GM19239 (cell line): ENCODE measurements at regions not wholly inside any gene's neighbourhood (a gene's known extent, or its start where the extent isn't known, plus 50 kb on each side); places are given as distances from the start of the nearest gene placed in this dataset.

Experiments
- DNase-seq: peaks from one replicate; pipeline ENCODE4 v3.0.0; 2011; ENCODE audit warnings: low spot score; ENCODE audit not compliant: insufficient read length
- FAIRE-seq: peaks from 2 replicates; lab custom pipeline; 2011; peaks lifted over from hg19 to GRCh38; lab: Jason Lieb, UNC

DNA sequence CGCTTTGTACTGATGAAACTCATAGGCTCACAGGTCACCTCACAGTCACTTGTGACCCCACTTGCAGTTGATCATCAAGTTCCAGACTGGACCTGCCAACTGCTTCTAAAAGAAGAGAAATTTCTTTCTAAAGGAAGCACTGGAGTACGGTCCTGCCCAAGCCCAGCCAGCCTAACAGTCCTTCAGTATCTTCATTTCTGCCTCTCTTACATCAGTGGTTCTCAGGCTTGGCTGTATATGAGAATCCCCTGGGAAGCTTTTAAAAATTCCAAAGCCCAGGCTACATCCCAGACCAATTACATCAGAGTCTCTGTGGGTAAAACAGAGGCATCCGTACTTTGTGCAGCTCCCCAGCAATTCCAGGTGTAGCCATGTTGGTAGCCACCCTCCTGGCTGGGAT, 282.1 kb downstream of the NFIB start:
- FAIRE-seq (no peak), DNase-seq (no peak)

DNA sequence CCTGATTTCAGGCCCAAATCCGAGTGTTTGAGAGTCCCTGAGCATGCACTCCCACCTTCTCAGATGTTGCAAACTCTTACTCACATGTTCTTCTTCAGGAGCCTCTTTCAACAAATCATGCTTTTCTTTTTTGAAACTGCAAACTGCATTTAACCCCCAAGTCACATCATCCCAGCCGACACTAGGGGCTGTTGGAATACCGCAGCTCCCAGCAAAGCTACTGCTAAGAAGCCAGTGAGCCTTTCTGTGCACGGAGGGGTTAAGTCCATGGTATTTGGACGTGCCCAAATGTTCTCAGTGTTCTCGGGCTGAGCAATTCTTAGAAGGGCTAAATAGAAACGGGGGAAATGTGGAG, 282.9 kb downstream of the NFIB start:
- FAIRE-seq, result no peak
- DNase-seq, result no peak

DNA sequence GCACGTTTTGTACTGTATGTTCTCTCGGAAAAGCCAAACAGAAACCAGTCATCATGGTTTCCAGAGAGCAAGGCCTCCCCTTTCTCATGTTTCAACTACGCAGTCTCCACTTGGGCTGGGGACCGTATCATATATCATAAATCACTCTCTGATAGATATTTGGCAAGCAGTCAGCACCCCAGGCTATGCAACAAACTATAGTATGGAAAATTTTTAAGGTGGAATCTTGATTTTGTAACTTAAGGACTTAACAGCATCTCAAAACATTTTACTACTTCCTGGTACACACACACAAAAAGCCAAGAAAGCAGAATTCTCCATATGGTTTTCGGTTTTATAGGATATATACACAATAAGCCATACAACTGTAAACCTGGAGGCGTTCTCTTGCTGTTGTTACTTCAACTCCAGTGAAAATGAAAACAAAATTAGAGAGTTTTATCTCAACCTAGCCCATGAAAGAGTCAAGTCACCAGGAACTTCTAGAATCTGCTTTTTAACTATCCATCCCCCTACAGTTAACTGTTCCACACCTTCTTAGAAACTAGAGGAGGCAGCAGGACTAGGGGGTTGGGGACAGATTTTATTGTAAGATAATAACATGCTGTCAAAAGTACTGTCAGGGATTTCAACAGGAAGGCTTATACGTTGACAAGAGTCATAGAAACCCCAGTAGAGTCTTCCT, 283.4 kb downstream of the NFIB start:
- FAIRE-seq, result no peak
- DNase-seq, result no peak

DNA sequence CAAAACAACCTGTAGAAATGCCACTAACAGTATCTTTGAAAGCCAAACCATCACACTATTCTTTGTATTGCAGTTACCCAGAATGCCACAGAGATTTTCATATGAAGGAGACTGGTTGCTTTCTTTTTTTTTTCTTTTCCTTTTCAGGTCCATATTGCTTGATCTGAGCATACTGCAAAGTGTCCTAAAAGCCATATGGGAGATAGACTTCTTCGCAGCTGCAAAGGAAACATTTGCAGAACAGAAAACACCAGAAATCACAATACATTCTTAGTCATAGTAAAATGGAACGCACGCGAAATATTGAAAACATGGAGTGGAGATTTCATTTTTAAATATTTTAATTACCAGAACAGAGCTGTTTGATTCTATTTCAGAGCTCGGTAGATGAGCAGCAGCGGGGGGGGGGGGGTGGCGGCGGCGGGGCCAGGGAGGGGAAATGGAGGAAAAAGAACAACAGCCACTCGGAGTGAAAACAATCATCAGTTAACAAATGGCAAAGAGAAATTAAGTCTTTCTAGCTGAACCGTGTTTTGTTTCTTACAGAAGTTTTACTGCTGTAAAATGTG, 284.1 kb downstream of the NFIB start:
- DNase-seq (no peak), FAIRE-seq (no peak)

DNA sequence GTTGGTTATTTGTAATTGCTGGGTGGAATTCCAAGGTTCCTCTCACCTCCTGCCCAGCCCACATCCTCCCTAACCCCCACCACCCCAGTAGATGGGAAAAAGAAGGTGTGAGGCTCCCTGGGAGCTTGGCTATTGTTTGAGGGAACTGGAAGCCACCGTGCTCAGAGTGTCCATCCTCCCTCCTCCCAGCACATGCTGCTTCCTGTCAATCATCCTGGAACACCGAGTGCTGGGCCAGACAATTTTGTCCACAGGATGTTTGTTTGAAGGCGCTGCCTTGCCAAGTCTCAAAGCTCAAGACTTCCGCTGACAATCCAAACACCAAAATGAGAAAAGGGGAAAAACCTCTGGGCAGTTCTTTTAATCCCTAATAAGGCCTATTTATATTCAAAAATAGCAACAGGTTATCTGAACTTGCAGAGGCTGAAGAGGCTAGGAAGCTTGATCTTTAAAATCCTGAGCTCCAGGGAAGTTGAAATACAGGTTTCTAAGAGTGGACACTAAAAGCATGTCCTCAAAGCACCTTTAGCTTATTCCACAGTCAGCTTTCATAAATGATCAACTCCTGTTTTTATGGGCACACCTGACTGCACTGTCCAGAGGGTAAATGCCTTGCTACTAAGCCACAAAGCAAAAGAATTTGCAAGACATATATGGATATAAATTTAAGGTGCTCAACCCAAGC, 286.7 kb downstream of the NFIB start:
- DNase-seq, result no peak
- FAIRE-seq, result no peak

DNA sequence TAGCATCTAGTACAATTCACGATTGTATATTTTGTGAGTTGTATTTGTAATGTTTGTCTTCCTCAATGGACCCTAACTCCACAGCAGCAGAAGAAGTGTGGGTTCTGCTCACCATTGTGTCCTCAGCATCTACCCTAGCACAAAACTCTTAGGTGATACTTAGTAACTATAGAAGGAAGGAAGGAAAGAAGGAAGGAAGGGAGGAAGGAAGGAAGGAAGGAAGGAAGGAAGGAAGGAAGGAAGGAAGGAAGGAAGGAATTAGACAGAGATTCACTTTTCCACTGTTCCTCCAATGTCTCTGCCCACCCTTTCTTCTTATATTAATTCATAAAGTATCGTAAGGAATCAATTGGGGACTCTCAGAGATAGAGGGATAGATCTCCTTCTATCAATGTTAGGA, 288.2 kb downstream of the NFIB start:
- FAIRE-seq, result no peak

DNA sequence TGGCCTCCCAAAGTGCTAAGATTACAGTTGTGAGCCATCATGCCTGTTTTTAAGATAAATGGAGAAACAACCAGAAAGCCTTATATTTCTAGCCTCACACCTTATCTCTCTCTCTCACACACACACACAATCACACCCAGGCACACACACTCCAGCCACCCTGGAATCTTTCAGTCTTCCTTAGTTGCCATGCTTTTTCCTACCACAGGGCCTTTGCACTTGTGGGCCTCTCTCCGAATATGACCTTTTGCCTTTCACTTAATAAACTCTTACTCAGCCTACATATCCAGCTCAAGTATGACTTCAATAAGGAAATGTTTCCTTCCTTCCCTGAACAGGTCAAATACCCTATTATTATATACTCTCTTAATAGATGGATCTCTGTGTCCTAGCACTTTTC, 290.7 kb downstream of the NFIB start:
- DNase-seq (no peak), FAIRE-seq (no peak)

More for the DNA sequence above, 288.2 kb downstream of the NFIB start:
- no peak for DNase-seq

DNA sequence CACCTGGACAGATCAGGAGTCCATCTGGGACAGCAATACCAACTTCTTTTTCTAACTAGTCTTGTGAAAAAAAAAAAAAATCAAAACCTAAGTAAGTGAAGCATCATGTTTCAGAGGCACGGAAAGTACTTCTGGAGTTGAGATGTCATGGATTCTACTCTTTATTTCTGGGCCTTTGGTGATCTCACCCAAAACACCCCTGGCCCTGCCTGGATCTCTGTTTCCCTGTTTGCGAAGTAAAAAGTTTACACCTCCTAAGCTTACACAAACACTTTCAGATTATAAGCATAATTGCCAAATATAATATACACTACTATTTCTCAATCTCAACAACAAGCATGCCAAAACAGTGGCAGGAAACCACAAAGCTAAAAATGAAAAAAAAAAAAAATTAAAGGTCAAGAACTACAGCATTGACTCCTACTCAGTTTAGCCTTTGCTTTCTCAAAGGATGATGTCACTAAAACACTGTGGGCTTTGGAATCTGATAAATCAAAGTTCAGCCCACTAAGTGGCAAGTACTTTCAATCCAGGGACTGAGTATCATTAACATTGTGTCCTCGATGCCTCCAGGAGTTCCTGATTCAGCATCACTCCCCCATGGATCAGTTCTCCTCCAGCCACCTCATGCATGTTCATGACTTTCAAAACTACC, 291.9 kb downstream of the NFIB start:
- FAIRE-seq, result no peak
- no peak for DNase-seq

DNA sequence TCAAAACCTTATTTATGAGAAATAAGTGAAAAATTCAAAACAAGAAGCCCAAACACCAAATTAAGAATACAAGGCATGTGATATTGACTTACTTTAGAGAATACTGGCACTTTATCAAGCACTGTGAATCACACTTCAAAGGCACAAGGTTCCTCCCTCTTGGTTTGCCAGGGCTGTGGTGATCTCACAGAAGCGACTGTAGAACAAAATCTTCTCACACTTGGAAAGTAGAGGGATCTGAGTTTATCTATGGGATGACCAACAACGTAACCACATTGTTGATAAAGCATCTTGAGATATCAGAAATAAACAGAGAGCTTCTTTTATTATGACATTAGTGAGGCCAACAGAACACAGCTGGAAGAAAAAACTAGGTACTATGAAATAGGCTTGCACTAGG, 295.9 kb downstream of the NFIB start:
- DNase-seq, result no peak

DNA sequence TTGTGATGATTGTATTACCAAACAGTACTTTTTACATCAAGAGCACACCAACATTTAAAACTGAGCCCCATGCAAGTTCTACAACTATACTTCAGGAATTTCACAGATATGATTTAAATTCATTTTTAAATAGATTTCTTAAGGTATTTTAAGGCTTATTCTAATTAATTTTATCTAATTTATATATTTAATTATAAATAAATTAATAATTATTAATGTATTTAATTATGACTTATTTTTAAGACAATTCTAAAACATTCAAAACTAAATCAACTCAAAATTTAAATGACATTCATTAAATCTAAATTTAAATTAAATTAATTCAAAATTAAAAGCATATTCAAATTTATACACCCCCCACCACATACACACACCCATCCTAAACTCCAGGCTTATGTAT, 299.2 kb downstream of the NFIB start:
- DNase-seq, result no peak
- no peak for FAIRE-seq

More for the DNA sequence above, 295.9 kb downstream of the NFIB start:
- no peak for FAIRE-seq

DNA sequence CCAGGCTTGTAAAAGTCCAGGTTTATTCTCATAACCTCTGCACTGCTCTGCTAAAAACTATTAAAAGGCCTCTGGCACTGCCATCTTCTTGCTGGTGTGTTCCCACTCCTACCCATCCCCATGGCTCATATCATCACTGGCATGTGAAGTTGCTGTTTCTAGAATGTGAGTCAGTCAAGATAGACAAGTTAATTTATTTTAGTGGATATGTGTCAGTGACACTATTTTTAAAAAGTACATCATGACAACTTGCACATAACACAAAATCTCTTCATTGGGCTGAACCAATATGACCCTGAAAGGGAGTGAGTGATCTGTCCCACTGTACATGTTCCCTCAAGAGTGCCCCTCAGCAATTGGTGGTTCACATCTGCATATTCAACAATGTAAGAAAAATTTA, 299.7 kb downstream of the NFIB start:
- no peak for DNase-seq
- no peak for FAIRE-seq

DNA sequence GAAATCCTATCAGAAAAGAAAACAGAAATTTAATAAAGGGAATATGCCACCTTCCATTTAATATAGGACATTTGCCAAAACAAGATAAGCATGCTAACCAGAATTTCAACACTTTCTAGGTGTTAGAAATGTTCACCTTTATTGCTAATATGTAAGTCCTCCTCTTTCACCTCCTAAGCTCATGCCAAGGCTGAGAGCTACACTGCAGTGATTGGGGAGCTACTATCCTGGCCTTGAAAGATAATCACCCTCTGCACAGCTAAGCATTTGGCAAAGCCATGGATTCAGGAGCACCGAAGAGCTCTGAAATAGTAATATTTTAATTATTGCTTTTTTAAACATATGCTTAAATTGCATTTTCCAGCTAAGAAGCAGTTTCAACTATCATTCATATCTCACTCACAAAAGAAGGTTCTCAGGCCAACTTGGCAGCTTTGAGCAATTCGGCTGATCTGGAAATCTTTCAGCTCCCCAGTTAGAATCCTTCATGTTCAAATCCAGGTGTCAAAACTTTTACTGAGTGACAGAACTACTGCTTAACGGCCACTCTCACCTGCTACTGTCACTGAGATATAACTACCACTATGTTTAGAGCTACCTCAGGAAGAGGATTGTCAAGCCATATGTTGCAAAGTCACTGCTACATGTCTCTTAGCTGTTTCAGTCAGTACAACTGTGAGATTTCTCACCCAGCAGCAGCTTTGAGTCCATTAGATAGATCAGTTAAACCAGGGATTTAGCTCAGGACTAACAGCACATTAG, 302.0 kb downstream of the NFIB start:
- DNase-seq, result no peak
- FAIRE-seq, result no peak

DNA sequence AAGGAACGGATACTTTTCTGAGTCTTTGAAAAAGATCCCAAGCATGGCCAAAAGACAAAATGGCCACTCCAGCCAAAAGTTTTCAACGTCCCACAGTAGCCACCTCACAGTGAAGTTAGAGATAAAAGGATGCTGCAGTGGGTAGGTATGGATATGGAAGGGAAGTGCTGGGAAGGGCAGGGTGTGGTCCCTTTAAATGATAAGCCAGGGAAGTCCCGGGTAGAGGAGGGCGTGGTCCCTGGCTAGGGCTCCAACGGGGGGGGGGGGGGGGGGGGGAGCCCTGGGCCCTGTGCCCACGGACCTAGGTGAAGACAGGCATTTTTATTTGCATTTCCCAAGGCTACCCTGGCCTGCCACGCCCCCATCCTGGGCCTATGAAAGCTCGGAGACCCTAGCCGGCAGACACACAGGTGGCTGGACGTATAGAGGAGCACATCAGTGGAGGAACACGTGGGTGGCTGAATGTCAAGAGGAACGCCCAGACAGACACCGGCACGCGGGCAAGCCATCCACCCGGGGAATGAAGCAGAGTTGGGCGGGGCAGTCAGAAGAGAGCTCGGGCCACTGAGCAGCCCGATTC, 306.7 kb downstream of the NFIB start:
- FAIRE-seq, result no peak
- DNase-seq, result no peak

DNA sequence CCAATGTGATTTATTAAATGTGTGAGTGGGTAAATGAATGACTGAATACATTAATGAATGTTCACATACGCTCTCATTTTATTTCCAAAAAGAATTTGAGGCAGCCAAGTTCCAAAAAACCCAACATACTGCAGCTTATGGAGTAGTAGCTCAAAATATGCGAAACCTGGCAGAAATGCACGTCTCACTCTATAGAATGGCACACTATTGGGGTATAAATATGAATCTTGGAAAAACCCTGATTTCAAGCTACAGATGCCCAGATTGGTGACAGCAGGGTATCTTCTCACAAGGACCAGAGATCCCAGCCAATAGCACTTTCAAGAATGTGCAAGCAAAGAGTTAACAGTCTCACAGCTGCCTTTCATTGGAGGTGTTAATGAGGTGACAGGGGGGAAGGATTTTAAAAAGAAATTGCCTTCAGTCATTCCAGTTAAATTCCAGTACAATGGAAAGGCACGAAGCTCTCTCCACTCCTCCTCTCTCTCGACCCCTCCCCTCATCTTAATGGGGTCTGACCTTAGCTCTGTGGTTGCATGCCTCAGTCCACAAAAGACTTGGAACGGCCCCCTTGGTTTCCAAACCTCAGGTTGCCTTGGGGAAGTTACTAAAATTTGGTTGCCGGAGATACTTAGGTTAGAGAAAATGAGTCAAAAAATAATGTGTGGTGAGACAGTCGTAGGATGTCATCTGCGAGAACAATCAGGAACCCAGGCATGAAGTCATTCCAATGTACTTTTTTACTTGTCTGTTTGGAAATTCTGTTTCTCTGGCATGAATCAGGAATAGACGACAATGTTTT, 307.4 kb downstream of the NFIB start:
- DNase-seq (no peak), FAIRE-seq (no peak)

DNA sequence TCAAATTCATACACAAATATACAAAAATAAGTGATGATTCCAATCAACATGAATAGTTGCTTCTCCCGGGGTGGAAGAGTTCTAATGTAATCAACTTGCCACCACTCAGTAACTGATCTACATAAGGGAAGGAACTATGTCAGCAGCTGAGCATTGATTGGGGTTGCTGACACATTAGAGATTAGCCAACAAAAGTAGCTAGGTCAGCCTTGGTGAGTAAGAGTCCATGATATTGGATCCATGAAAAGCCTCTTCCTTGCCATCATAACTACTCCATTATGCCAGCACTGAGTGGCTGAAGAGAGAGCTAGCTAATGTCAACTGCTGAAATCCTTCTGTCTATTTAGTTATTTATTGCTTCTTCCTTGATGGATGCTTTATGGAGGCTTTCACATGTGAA, 309.8 kb downstream of the NFIB start:
- DNase-seq (no peak), FAIRE-seq (no peak)

DNA sequence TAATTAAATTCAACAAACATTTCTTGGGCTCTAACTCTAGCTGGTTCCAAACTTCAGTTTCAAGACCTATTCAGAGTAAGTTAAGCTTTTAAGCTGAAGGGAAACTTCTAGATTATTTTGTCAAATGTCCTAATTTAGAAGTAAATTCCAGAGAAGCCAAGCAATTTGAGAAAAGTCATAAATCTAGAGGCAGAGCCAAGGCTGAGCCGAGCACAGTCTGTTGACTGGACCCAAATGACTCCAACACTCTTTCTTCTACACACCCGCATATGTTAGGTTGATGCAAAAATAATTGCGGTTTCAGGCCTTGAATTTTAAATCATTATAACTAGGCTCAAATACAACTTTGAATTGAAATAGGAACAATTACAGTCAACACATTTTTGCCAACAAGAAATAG, 319.7 kb downstream of the NFIB start:
- DNase-seq (no peak), FAIRE-seq (no peak)

DNA sequence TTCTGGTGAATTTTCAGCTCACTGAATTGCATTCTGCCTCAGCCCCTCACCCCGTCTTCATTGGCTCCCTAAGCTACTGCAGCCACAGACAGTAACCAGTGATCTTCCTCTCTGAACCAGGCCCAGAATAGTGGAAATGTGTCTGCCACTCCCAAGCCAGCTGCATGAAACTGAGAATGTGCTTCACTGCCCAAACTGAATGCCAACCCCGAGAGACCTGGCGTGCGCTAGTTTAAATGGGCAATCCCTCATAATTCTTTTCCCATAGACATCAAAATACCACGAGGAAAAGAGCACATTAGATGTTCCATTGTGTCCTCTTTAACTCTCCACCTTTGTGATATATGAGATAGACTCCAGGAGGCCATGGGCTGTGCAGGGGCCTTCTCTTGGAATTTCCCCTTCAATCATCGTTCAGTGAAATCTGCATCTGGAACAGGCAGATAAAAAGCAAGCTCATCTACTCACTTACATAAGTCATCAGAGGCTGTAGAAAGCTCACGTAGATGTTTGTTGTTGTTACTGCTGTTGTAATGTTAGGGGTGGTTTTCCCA, 320.2 kb downstream of the NFIB start:
- FAIRE-seq (no peak), DNase-seq (no peak)

DNA sequence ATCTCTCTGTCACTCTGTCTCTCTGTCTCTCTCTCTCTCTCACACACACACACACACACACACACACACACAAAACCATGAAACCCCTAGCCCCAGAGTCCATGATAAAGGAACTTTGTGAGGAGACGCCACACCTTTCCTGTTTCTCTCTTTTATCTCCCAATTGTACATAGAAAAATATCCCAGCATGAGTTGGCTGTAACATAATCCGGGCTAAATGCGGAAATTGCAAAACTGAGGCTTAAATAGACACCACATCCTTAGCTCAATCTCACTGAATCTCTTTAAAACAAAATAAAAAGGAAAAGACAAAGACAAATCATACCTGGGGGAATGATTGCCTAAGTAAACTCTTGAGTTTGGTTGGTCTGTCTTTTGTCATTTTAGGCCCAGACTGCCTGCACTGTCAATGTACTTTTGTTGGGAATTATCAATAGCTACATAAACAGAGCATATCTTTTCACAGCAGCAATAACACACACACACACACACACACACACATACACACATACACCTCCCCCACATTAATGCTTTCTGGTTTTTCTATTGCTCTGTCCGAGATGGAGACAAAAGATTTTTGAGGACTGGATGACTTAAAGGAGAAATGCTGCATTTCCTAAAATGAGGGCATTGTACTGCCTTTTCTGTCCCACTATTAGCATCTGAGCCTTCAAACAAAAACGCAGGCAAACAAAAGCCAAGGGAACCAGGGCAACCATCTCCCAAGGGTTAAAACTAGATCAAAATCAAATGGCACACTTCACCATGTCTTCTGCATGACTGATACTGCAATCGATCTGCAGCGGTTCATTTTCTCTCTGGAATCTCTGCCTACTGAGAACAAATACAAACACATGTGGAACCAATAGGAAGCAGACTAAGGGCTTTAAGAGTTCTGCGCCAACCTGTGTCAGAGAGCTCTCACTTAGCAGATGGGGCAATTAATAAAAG, 321.5 kb downstream of the NFIB start:
- FAIRE-seq (no peak), DNase-seq (no peak)
